ENCODE measurements at regions not wholly inside any gene's neighbourhood (a gene's known extent, or its start where the extent isn't known, plus 50 kb on each side); places are given as distances from the start of the nearest gene placed in this dataset.

DNA sequence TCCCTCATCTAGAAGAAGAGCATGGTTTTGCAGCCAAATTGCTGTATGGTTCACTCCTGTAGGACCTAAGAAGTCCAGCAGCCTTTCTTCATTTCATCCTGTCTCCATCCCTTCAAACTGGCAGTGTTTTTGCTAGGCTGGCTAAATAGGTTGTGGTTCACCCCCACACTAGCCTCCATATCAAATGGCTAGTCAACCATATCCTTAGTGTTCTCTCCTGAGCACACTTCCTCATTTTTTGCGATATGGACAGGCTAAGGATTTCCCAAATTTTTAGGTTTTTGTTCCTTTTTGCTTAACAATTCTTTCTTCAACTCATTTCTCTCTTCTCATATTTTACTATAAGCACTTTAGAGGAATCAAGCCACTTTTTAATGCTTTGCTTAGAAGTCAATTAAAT is 98.8 kb upstream of the NOCT start:
- Histone ChIP-seq H3K27me3 (ENCODE audit: control insufficient read depth in 2 of 2, insufficient read depth in 2 of 2, low read length in 2 of 2) (no peaks in the 10 kb centered on the region), H3K79me2 (ENCODE audit: insufficient read depth, low read length) (no peaks in the 10 kb centered on the region), H4K20me1 (ENCODE audit: insufficient read depth, low read length) (no peaks in the 10 kb centered on the region), H3K9ac (ENCODE audit: insufficient read depth, low read length, poor library complexity, severe bottlenecking) (no peak overlapping the region), H3K9me3 (replicated peaks in 1 of 2; ENCODE audit: control insufficient read depth in 1 of 2, insufficient read depth in 1 of 2, low read length in 2 of 2) (no peaks in the 10 kb centered on the region), H3K4me3 (replicated peaks in 1 of 3; ENCODE audit: low read depth in 2 of 3, low read length in 3 of 3) (no peak overlapping the region), H3K27ac (ENCODE audit: low read depth in 1 of 2, low read length in 2 of 2) (no peak overlapping the region), H3K4me1 (ENCODE audit: control insufficient read depth in 1 of 2, insufficient read depth in 2 of 2, low read length in 2 of 2) (peaks cover 0 to 6% of the 10 kb centered on the region in 2 donors), H2AFZ (ENCODE audit: insufficient read depth, low read depth, low read length, poor library complexity, severe bottlenecking) (no peak overlapping the region), H3K36me3 (replicated peaks in 1 of 2; ENCODE audit: control insufficient read depth in 1 of 2, insufficient read depth in 2 of 2, low read length in 2 of 2) (no peaks in the 10 kb centered on the region), H3K4me2 (replicated peaks; ENCODE audit: extremely low read depth, low read length, poor library complexity, severe bottlenecking) (no peak overlapping the region)
- intact Hi-C loops (cut with micrococcal nuclease) = no loop called here
- no peak overlapping the region for H3K4me3 Mint-ChIP-seq
- H3K27me3 Mint-ChIP-seq (ENCODE audit: low read depth in 3 of 3) = peaks cover 3 to 10% (median 7%) of the 10 kb centered on the region in 3 donors
- no peak for DNase-seq
- peaks cover 8% of the 10 kb centered on the region for H3K4me1 Mint-ChIP-seq
- H3K27ac Mint-ChIP-seq = no peak overlapping the region
- no peak for TF ChIP-seq CTCF (IDR thresholded peaks at IDR 0.05)
- H3K36me3 Mint-ChIP-seq = no peaks in the 10 kb centered on the region
- no peaks in the 10 kb centered on the region for H3K9me3 Mint-ChIP-seq
- 0% methylated on average over 1 of the region's 1 CpG for WGBS (ENCODE audit: insufficient coverage)

DNA sequence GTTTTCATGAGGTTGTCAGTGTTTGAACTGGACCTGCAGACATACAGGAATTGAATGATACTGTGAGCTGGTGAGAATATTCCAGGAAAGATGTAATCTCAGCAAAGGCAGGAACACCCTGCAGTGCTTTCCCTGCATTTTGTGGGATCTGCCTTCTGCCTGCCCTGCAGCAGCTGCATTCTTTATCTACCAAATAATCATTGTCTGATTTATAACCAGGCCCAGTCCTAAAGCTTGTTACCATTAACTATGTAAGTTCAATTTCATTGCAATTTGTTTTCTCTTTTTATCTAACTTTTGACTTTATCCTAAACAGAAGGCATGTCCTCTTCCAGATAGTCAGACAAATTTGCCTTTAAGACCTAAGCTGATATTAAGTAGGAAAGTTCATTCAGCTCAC is 99.8 kb upstream of the NOCT start:
- no peak overlapping the region for H3K27ac ChIP-seq (ENCODE audit: low read depth in 1 of 2, low read length in 2 of 2)
- Mint-ChIP-seq H3K4me1 (peaks cover 11% of the 10 kb centered on the region), H3K4me3 (no peak overlapping the region), H3K9me3 (no peaks in the 10 kb centered on the region), H3K27me3 (ENCODE audit: low read depth in 3 of 3) (peaks cover 8 to 12% (median 10%) of the 10 kb centered on the region in 3 donors), H3K36me3 (no peaks in the 10 kb centered on the region), H3K27ac (no peak overlapping the region)
- no peak overlapping the region for H3K9ac ChIP-seq (ENCODE audit: insufficient read depth, low read length, poor library complexity, severe bottlenecking)
- DNase-seq = no peak
- H3K9me3 ChIP-seq (replicated peaks in 1 of 2; ENCODE audit: control insufficient read depth in 1 of 2, insufficient read depth in 1 of 2, low read length in 2 of 2) = no peaks in the 10 kb centered on the region
- no peak overlapping the region for H3K4me2 ChIP-seq (replicated peaks; ENCODE audit: extremely low read depth, low read length, poor library complexity, severe bottlenecking)
- intact Hi-C loops (cut with micrococcal nuclease) = no loop called here
- no peaks in the 10 kb centered on the region for H4K20me1 ChIP-seq (ENCODE audit: insufficient read depth, low read length)
- H2AFZ ChIP-seq (ENCODE audit: insufficient read depth, low read depth, low read length, poor library complexity, severe bottlenecking) = no peak overlapping the region
- no peak overlapping the region for H3K4me3 ChIP-seq (replicated peaks in 1 of 3; ENCODE audit: low read depth in 2 of 3, low read length in 3 of 3)
- no peaks in the 10 kb centered on the region for H3K27me3 ChIP-seq (ENCODE audit: control insufficient read depth in 2 of 2, insufficient read depth in 2 of 2, low read length in 2 of 2)
- no peak for TF ChIP-seq CTCF (IDR thresholded peaks at IDR 0.05)
- H3K4me1 ChIP-seq (ENCODE audit: control insufficient read depth in 1 of 2, insufficient read depth in 2 of 2, low read length in 2 of 2) = peaks cover 0 to 6% of the 10 kb centered on the region in 2 donors
- H3K36me3 ChIP-seq (replicated peaks in 1 of 2; ENCODE audit: control insufficient read depth in 1 of 2, insufficient read depth in 2 of 2, low read length in 2 of 2) = no peaks in the 10 kb centered on the region
- H3K79me2 ChIP-seq (ENCODE audit: insufficient read depth, low read length) = no peaks in the 10 kb centered on the region

Data from CD14-positive monocyte (primary cell).